Neural cell (in vitro differentiated cells): ENCODE measurements at regions not wholly inside any gene's neighbourhood (a gene's known extent, or its start where the extent isn't known, plus 50 kb on each side); places are given as distances from the start of the nearest gene placed in this dataset.

Source experiments
- H2AFZ ChIP-seq: fragments of 200-600, 300-800 bp; sonication (generic), shearing (Covaris generic); 2 replicates; pipeline ENCODE4 v1.6.0; 2014; ENCODE audit warnings: low read depth, mild to moderate bottlenecking, antibody characterized with exemption, low read length, moderate library complexity
- H3F3A ChIP-seq: fragments of 200-600 bp; shearing (Covaris generic); 2 replicates; pipeline ENCODE4 v1.6.1; 2016; ENCODE audit warnings: mild to moderate bottlenecking, moderate library complexity, mixed read lengths, antibody characterized with exemption, low read length; ENCODE audit not compliant: insufficient read depth, poor library complexity, severe bottlenecking
- H3K27ac ChIP-seq: fragments of 200-600, 300-800 bp; sonication (generic), shearing (Covaris generic); 2 replicates; pipeline ENCODE4 v1.5.1; 2014; ENCODE audit warnings: mild to moderate bottlenecking, low read length, moderate library complexity
- H3K27me3 ChIP-seq: fragments of 300-800, 200-600 bp; sonication (generic), shearing (Covaris generic); 2 replicates; pipeline ENCODE4 v1.6.0; 2014; ENCODE audit warnings: mild to moderate bottlenecking, low read depth, low read length, moderate library complexity; ENCODE audit not compliant: insufficient read depth
- H3K36me3 ChIP-seq: fragments of 300-800, 200-600 bp; sonication (generic), shearing (Covaris generic); 2 replicates; pipeline ENCODE4 v1.5.1; 2014; ENCODE audit warnings: mild to moderate bottlenecking, antibody characterized with exemption, low read length, moderate library complexity; ENCODE audit not compliant: insufficient read depth
- H3K4me2 ChIP-seq: fragments of 300-800, 200-600 bp; sonication (generic), shearing (Covaris generic); 2 replicates; pipeline ENCODE4 v1.6.0; 2014; ENCODE audit warnings: mild to moderate bottlenecking, low read length
- H3K4me3 ChIP-seq: fragments of 300-800, 200-600 bp; sonication (generic), shearing (Covaris generic); 2 replicates; pipeline ENCODE4 v1.5.1; 2014; ENCODE audit warnings: mild to moderate bottlenecking, low read length, moderate library complexity
- H3K79me2 ChIP-seq: fragments of 200-600 bp; shearing (Covaris generic); replicated peaks from 2 replicates; pipeline ENCODE4 v1.6.0; 2014; ENCODE audit warnings: mild to moderate bottlenecking, low read length, moderate library complexity; ENCODE audit not compliant: insufficient read depth
- H3K9ac ChIP-seq: fragments of 300-800, 200-600 bp; sonication (generic), shearing (Covaris generic); 2 replicates; pipeline ENCODE4 v1.6.1; 2016; ENCODE audit warnings: mild to moderate bottlenecking, low read length, mixed read lengths
- H3K9me2 ChIP-seq: fragments of 200-600 bp; shearing (Covaris generic); 2 replicates; pipeline ENCODE4 v1.6.1; 2016; ENCODE audit warnings: mild to moderate bottlenecking, low read length, mixed read lengths; ENCODE audit not compliant: insufficient read depth
- H3K9me3 ChIP-seq: fragments of 200-600, 300-800 bp; sonication (generic), shearing (Covaris generic); 2 replicates; pipeline ENCODE4 v1.6.1; 2016; ENCODE audit warnings: mild to moderate bottlenecking, mixed run types, low read length, moderate library complexity, mixed read lengths
- H4K20me1 ChIP-seq: fragments of 200-600 bp; shearing (Covaris generic); 2 replicates; pipeline ENCODE4 v1.6.1; 2016; ENCODE audit warnings: mild to moderate bottlenecking, mixed run types; ENCODE audit not compliant: insufficient read depth
- CTCF ChIP-seq: fragments of 450-650 bp; IDR thresholded peaks from 2 replicates; pipeline ENCODE4 v1.5.1; 2014; ENCODE audit warnings: antibody characterized with exemption, mild to moderate bottlenecking, moderate library complexity; ENCODE audit not compliant: poor library complexity, severe bottlenecking
- EP300 ChIP-seq: fragments of 450-650 bp; conservative IDR thresholded peaks from 2 replicates; pipeline ENCODE4 v1.6.1; 2014; ENCODE audit warnings: antibody characterized with exemption, mild to moderate bottlenecking, moderate library complexity; ENCODE audit not compliant: poor library complexity, severe bottlenecking
- EZH2 ChIP-seq: fragments of 200-600, 300-800 bp; shearing (Covaris generic), sonication (generic); IDR thresholded peaks from 2 replicates; pipeline ENCODE4 v1.6.1; 2014; ENCODE audit warnings: antibody characterized with exemption, low read length, borderline replicate concordance, mild to moderate bottlenecking; ENCODE audit not compliant: insufficient read depth, poor library complexity, severe bottlenecking
- MXI1 ChIP-seq: fragments of 450-650 bp; conservative IDR thresholded peaks from 2 replicates; pipeline ENCODE4 v1.6.1; 2014; ENCODE audit warnings: antibody characterized with exemption, mild to moderate bottlenecking; ENCODE audit not compliant: poor library complexity, severe bottlenecking
- POLR2AphosphoS5 ChIP-seq: IDR thresholded peaks from 2 replicates; pipeline ENCODE4 v1.6.1; 2012
- RAD21 ChIP-seq: fragments of 450-650 bp; conservative IDR thresholded peaks from 2 replicates; pipeline ENCODE4 v1.6.1; 2014; ENCODE audit warnings: antibody characterized with exemption, mild to moderate bottlenecking, moderate library complexity
- REST ChIP-seq: IDR thresholded peaks from 2 replicates; pipeline ENCODE4 v1.6.1; 2012; ENCODE audit warnings: borderline replicate concordance
- SMC3 ChIP-seq: fragments of 450-650 bp; conservative IDR thresholded peaks from 2 replicates; pipeline ENCODE4 v1.6.1; 2014; ENCODE audit warnings: antibody characterized with exemption, mild to moderate bottlenecking, moderate library complexity; ENCODE audit not compliant: poor library complexity
- TAF1 ChIP-seq: IDR thresholded peaks from 2 replicates; pipeline ENCODE4 v1.6.1; 2012; ENCODE audit warnings: low read depth

- Histone ChIP-seq H2AFZ (no peak overlapping the region), H3K9ac (no peak overlapping the region), H3K4me3 (no peak overlapping the region), H3F3A (no peaks in the 10 kb centered on the region), H3K27me3 (no peaks in the 10 kb centered on the region), H4K20me1 (no peaks in the 10 kb centered on the region), H3K79me2 (no peaks in the 10 kb centered on the region), H3K9me2 (no peaks in the 10 kb centered on the region), H3K4me2 (no peak overlapping the region), H3K27ac (no peak overlapping the region), H3K9me3 (no peaks in the 10 kb centered on the region), H3K36me3 (no peaks in the 10 kb centered on the region)
- TF ChIP-seq POLR2AphosphoS5 (no peak), MXI1 (no peak)
Measured at GRCh38 chr2:30029804-30030203, 108.4 kb upstream of the ALK start.

- Histone ChIP-seq H3F3A (no peaks in the 10 kb centered on the region), H3K79me2 (no peaks in the 10 kb centered on the region), H3K9ac (no peak overlapping the region), H4K20me1 (no peaks in the 10 kb centered on the region), H3K9me2 (no peaks in the 10 kb centered on the region), H3K27ac (no peak overlapping the region), H3K36me3 (no peaks in the 10 kb centered on the region), H3K4me3 (no peak overlapping the region), H2AFZ (no peak overlapping the region), H3K27me3 (no peaks in the 10 kb centered on the region), H3K9me3 (no peaks in the 10 kb centered on the region), H3K4me2 (no peak overlapping the region)
- TF ChIP-seq REST = no peak
- no peak for TF ChIP-seq MXI1
- TF ChIP-seq RAD21 = no peak
- TF ChIP-seq EZH2 = no peak
- TF ChIP-seq CTCF = no peak
- TF ChIP-seq SMC3 = no peak
- no peak for TF ChIP-seq TAF1
- no peak for TF ChIP-seq EP300
- TF ChIP-seq POLR2AphosphoS5 = no peak
Measured at GRCh38 chr2:30030361-30030760, 109.0 kb upstream of the ALK start.

- H3K4me2 ChIP-seq = no peak overlapping the region
- no peaks in the 10 kb centered on the region for H3K9me2 ChIP-seq
- TF ChIP-seq MXI1 = no peak
- TF ChIP-seq CTCF = no peak
- no peak for TF ChIP-seq RAD21
- H3K4me3 ChIP-seq = no peak overlapping the region
- H3K36me3 ChIP-seq = no peaks in the 10 kb centered on the region
- H4K20me1 ChIP-seq = no peaks in the 10 kb centered on the region
- no peaks in the 10 kb centered on the region for H3K9me3 ChIP-seq
- H3K9ac ChIP-seq = no peak overlapping the region
- no peak overlapping the region for H3K27ac ChIP-seq
- no peaks in the 10 kb centered on the region for H3K27me3 ChIP-seq
- H3K79me2 ChIP-seq = no peaks in the 10 kb centered on the region
- H3F3A ChIP-seq = no peaks in the 10 kb centered on the region
- H2AFZ ChIP-seq = no peak overlapping the region
Measured at GRCh38 chr2:30031184-30031583, 109.8 kb upstream of the ALK start.
